Endothelial cell of umbilical vein (primary cell): ENCODE measurements at regions not wholly inside any gene's neighbourhood (a gene's known extent, or its start where the extent isn't known, plus 50 kb on each side); places are given as distances from the start of the nearest gene placed in this dataset.

Experiments
- EZH2 ChIP-seq: IDR thresholded peaks from 2 replicates; pipeline ENCODE4 v1.6.1; 2012; ENCODE audit warnings: borderline replicate concordance, low read depth, mild to moderate bottlenecking, moderate library complexity, low read length, inconsistent platforms; ENCODE audit not compliant: severe bottlenecking
- FOS ChIP-seq: IDR thresholded peaks from 2 replicates; pipeline ENCODE4 v1.6.1; 2011; ENCODE audit warnings: mild to moderate bottlenecking, low read length, moderate library complexity, borderline replicate concordance; ENCODE audit not compliant: insufficient read depth
- GATA2 ChIP-seq: IDR thresholded peaks from 2 replicates; pipeline ENCODE4 v1.7.0; 2011; ENCODE audit warnings: low read depth, mild to moderate bottlenecking, moderate library complexity, mixed read lengths, low read length; ENCODE audit not compliant: insufficient read length, insufficient read depth
- POLR2A ChIP-seq: IDR thresholded peaks from 2 replicates; pipeline ENCODE4 v1.6.1; 2012; ENCODE audit warnings: low read depth, mild to moderate bottlenecking, control low read depth, low read length
- POLR2AphosphoS5 ChIP-seq: IDR thresholded peaks from 2 replicates; pipeline ENCODE4 v1.6.1; 2012; ENCODE audit warnings: low read depth, mild to moderate bottlenecking, control low read depth, low read length, moderate library complexity; ENCODE audit not compliant: insufficient read depth
- TF ChIP-seq, protein P1 (sequence below), 2 donors: IDR thresholded peaks; 1 replicate in 1 of 2; 2 replicates in 1 of 2; pipeline ENCODE4 v1.5.1; 2011; ENCODE audit warnings: low read length in 2 of 2, mild to moderate bottlenecking in 2 of 2, moderate library complexity in 2 of 2, control low read depth in 1 of 2, inconsistent platforms in 1 of 2, low read depth in 1 of 2; ENCODE audit not compliant: insufficient read depth in 1 of 2; ENCODE audit errors: extremely low read depth in 1 of 2
- TF ChIP-seq, protein P2 (sequence below): IDR thresholded peaks from 2 replicates; pipeline ENCODE4 v1.6.1; 2011; ENCODE audit not compliant: insufficient read depth, insufficient read length

DNA sequence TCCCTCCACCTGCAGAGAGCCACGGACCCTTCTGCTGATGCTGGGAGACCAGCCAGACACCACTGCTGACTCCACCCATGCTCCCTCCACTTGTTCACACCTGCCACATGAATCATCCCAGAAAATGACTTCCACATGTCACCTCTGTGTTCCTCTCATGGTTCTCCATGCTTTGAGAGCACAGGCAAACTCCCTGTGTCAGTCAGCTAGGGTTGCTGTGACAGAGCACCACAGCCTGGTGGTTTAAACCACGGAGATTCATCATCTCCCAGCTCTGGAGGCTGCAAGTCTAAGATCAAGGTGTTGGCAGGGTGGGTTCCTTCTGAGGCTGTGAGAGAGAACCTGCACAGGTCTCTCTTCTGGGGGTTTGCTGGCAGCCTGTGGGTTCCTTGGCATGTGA lies 381.4 kb downstream of the GADD45G start:
- TF ChIP-seq POLR2A (no peak), EZH2 (no peak), POLR2AphosphoS5 (no peak), GATA2 (no peak), FOS (no peak)
- TF ChIP-seq, protein P1, sequence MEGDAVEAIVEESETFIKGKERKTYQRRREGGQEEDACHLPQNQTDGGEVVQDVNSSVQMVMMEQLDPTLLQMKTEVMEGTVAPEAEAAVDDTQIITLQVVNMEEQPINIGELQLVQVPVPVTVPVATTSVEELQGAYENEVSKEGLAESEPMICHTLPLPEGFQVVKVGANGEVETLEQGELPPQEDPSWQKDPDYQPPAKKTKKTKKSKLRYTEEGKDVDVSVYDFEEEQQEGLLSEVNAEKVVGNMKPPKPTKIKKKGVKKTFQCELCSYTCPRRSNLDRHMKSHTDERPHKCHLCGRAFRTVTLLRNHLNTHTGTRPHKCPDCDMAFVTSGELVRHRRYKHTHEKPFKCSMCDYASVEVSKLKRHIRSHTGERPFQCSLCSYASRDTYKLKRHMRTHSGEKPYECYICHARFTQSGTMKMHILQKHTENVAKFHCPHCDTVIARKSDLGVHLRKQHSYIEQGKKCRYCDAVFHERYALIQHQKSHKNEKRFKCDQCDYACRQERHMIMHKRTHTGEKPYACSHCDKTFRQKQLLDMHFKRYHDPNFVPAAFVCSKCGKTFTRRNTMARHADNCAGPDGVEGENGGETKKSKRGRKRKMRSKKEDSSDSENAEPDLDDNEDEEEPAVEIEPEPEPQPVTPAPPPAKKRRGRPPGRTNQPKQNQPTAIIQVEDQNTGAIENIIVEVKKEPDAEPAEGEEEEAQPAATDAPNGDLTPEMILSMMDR (IDR thresholded peaks at IDR 0.05; ENCODE audit: extremely low read depth in 1 of 2, insufficient read depth in 1 of 2, low read depth in 1 of 2, low read length in 2 of 2): no peak
- TF ChIP-seq, protein P2, sequence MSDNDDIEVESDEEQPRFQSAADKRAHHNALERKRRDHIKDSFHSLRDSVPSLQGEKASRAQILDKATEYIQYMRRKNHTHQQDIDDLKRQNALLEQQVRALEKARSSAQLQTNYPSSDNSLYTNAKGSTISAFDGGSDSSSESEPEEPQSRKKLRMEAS: no peak
